WTC11 (cell line): ENCODE measurements at regions not wholly inside any gene's neighbourhood (a gene's known extent, or its start where the extent isn't known, plus 50 kb on each side); places are given as distances from the start of the nearest gene placed in this dataset.

Experiments used
- ATAC-seq: fragments of 200-7000 bp; cut with Tn5 transposase; 2 replicates; pipeline ENCODE4 v1.10.0; 2021; ENCODE audit warnings: mild to moderate bottlenecking, moderate library complexity
- CTCF ChIA-PET: fragments of 300-600 bp; sonication (Branson Sonifier 250); formaldehyde crosslinking; loops from one replicate; lab custom pipeline; 2021; ENCODE audit warnings: antibody characterized with exemption; lab: Charles Lee
- POLR2A ChIA-PET: fragments of 350-600 bp; sonication (Branson Sonifier 250); formaldehyde crosslinking; loops from one replicate; lab custom pipeline; 2021; ENCODE audit warnings: antibody characterized with exemption; lab: Charles Lee
- DNase-seq: peaks from one replicate; pipeline ENCODE4 v3.0.0; 2021; ENCODE audit warnings: low spot score
- H3K27ac Mint-ChIP-seq: 2 replicates; pipeline ENCODE4 v1.8.0; 2021; ENCODE audit warnings: mixed read lengths
- H3K27me3 Mint-ChIP-seq: 2 replicates; pipeline ENCODE4 v1.8.0; 2021; ENCODE audit warnings: low read depth, mild to moderate bottlenecking, moderate library complexity, mixed read lengths
- H3K36me3 Mint-ChIP-seq: 2 replicates; pipeline ENCODE4 v1.8.0; 2021; ENCODE audit warnings: mixed read lengths
- H3K4me1 Mint-ChIP-seq: 2 replicates; pipeline ENCODE4 v1.8.0; 2022; ENCODE audit warnings: mixed read lengths
- H3K4me3 Mint-ChIP-seq: 2 replicates; pipeline ENCODE4 v1.8.0; 2021; ENCODE audit warnings: mild to moderate bottlenecking, moderate library complexity, mixed read lengths
- H3K9me3 Mint-ChIP-seq: 2 replicates; pipeline ENCODE4 v1.8.0; 2021; ENCODE audit warnings: mixed read lengths
- ATF1 ChIP-seq: sonication (generic); formaldehyde crosslinking; IDR thresholded peaks from 2 replicates; pipeline ENCODE4 v1.8.1; 2023; ENCODE audit warnings: mild to moderate bottlenecking, moderate library complexity, missing genetic modification reagents
- CBFB ChIP-seq: sonication (generic); formaldehyde crosslinking; IDR thresholded peaks from 2 replicates; pipeline ENCODE4 v1.8.1; 2022; ENCODE audit warnings: mild to moderate bottlenecking, low read depth, missing genetic modification reagents
- CREB1 ChIP-seq: sonication (generic); formaldehyde crosslinking; IDR thresholded peaks from 2 replicates; pipeline ENCODE4 v1.8.0; 2023; ENCODE audit warnings: mild to moderate bottlenecking, missing genetic modification reagents
- CREM ChIP-seq: sonication (generic); formaldehyde crosslinking; IDR thresholded peaks from 2 replicates; pipeline ENCODE4 v1.8.1; 2022; ENCODE audit warnings: mild to moderate bottlenecking, missing genetic modification reagents, moderate library complexity
- E2F1 ChIP-seq: sonication (generic); formaldehyde crosslinking; IDR thresholded peaks from 2 replicates; pipeline ENCODE4 v1.8.0; 2022; ENCODE audit warnings: mild to moderate bottlenecking, missing genetic modification reagents
- ERG ChIP-seq: fragments of 250-450 bp; sonication (Bioruptor Pico); IDR thresholded peaks from 2 replicates; pipeline ENCODE4 v1.8.0; 2021; ENCODE audit warnings: mild to moderate bottlenecking
- ETV6 ChIP-seq: sonication (generic); formaldehyde crosslinking; IDR thresholded peaks from 2 replicates; pipeline ENCODE4 v1.8.1; 2022; ENCODE audit warnings: mild to moderate bottlenecking, missing genetic modification reagents
- FOXK1 ChIP-seq: sonication (generic); formaldehyde crosslinking; IDR thresholded peaks from 2 replicates; pipeline ENCODE4 v1.8.0; 2022; ENCODE audit warnings: mild to moderate bottlenecking, moderate library complexity, missing genetic modification reagents
- JAZF1 ChIP-seq: fragments of 250-450 bp; sonication (Bioruptor Pico); IDR thresholded peaks from 2 replicates; pipeline ENCODE4 v1.9.0; 2021; ENCODE audit warnings: moderate library complexity, mild to moderate bottlenecking, inconsistent platforms
- MAX ChIP-seq: sonication (generic); formaldehyde crosslinking; IDR thresholded peaks from 2 replicates; pipeline ENCODE4 v1.8.0; 2022; ENCODE audit warnings: mild to moderate bottlenecking, missing genetic modification reagents
- MYBL2 ChIP-seq: sonication (generic); formaldehyde crosslinking; IDR thresholded peaks from 2 replicates; pipeline ENCODE4 v1.8.1; 2023; ENCODE audit warnings: mild to moderate bottlenecking, moderate library complexity, missing genetic modification reagents
- NR2C2 ChIP-seq: sonication (generic); formaldehyde crosslinking; IDR thresholded peaks from 2 replicates; pipeline ENCODE4 v1.8.0; 2022; ENCODE audit warnings: mild to moderate bottlenecking, missing genetic modification reagents
- SMAD3 ChIP-seq: sonication (generic); formaldehyde crosslinking; IDR thresholded peaks from 2 replicates; pipeline ENCODE4 v1.8.0; 2022; ENCODE audit warnings: missing genetic modification reagents, mild to moderate bottlenecking, borderline replicate concordance
- TEAD4 ChIP-seq: sonication (generic); formaldehyde crosslinking; IDR thresholded peaks from 2 replicates; pipeline ENCODE4 v1.8.0; 2022; ENCODE audit warnings: mild to moderate bottlenecking, missing genetic modification reagents
- ZNF121 ChIP-seq: sonication (generic); formaldehyde crosslinking; IDR thresholded peaks from 2 replicates; pipeline ENCODE4 v1.8.0; 2023; ENCODE audit warnings: missing genetic modification reagents
- ZNF138 ChIP-seq: sonication (generic); formaldehyde crosslinking; conservative IDR thresholded peaks from 2 replicates; pipeline ENCODE4 v1.8.1; 2022; ENCODE audit warnings: mild to moderate bottlenecking, moderate library complexity, missing genetic modification reagents
- ZNF263 ChIP-seq: sonication (generic); formaldehyde crosslinking; IDR thresholded peaks from 2 replicates; pipeline ENCODE4 v1.8.1; 2022; ENCODE audit warnings: low read depth, mild to moderate bottlenecking, moderate library complexity, missing genetic modification reagents
- ZNF671 ChIP-seq: fragments of 250-450 bp; sonication (Bioruptor Pico); IDR thresholded peaks from 2 replicates; pipeline ENCODE4 v1.8.0; 2021; ENCODE audit warnings: mild to moderate bottlenecking
- TF ChIP-seq, protein P1 (sequence below): sonication (generic); formaldehyde crosslinking; IDR thresholded peaks from 2 replicates; pipeline ENCODE4 v1.8.0; 2022; ENCODE audit warnings: mild to moderate bottlenecking, missing genetic modification reagents
- TF ChIP-seq, protein P2 (sequence below): sonication (generic); formaldehyde crosslinking; IDR thresholded peaks from 2 replicates; pipeline ENCODE4 v1.8.0; 2023; ENCODE audit warnings: missing genetic modification reagents
- TF ChIP-seq, protein P3 (sequence below): fragments of 250-450 bp; sonication (Bioruptor Pico); IDR thresholded peaks from 2 replicates; pipeline ENCODE4 v1.9.0; 2021; ENCODE audit warnings: mild to moderate bottlenecking
- TF ChIP-seq, protein P4 (sequence below): sonication (generic); formaldehyde crosslinking; IDR thresholded peaks from 2 replicates; pipeline ENCODE4 v1.8.1; 2022; ENCODE audit warnings: missing genetic modification reagents, borderline replicate concordance

DNA sequence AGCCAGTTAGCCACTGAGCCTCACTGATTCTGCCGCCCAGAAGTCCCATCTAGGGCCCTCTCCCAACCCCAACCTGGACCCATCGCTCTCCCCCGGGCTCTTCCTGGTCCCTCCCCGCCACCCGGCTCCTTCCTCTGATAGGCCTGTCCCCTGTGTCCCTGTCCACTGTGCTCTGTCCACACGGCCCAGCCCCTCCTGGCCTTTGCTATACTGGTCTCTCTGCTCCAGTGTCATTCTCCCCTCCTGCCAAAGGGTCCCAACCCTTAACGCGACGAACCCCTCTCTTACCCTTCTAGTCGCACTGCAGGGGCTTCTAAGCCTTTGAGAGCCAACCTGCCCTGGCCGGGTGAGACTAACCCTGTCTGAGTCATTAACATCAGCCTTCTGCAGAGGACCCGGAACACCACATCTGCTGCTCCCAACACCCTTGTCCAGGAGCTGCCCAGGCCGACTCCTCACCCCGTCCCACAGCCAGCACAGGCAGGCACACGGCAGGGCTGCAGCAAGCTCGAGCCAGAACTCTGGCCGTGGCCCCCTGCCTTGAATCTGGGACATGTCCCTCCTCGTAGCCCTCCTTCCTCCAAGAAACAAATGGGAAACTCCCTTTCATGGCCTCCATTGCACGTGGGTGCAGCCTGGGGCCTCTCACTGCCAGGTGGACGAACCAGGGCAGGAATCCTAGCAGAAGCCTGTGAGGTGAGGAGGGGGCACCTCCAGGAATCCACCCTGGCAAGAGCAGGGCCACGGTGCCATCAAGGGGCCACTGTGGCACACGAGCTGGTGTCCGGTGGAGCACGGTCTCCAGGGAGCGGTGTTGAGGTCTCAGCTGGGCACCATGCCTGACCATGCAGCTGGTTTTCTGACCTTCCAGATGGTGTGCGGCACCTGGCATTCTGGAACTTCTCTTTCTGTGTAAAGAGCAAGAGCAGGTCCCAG, 140.9 kb upstream of the IQSEC1 start:
- CTCF ChIA-PET = interaction anchor here (1.0 to 4.1 kb wide), 3 partner anchors 15 to 122 kb away, joined by 3 to 12 read pairs (median 6); no protein-coding TSS in a partner anchor
- POLR2A ChIA-PET = no interaction called here
- H3K4me1 Mint-ChIP-seq = peaks cover 4% of the 10 kb centered on the region; the same call in 1 of the 2 replicates
- no peaks in the 10 kb centered on the region for H3K36me3 Mint-ChIP-seq
- TF ChIP-seq ZNF671 (CRISPR knock-in tag) (no peak), ZNF138 (no peak), TEAD4 (CRISPR knock-in tag) (no peak), ATF1 (CRISPR knock-in tag) (no peak), ETV6 (no peak), ERG (CRISPR knock-in tag) (no peak), ZNF121 (no peak), CREB1 (no peak), MAX (CRISPR knock-in tag) (no peak), MYBL2 (no peak), SMAD3 (CRISPR knock-in tag) (no peak)
- TF ChIP-seq, protein P1, sequence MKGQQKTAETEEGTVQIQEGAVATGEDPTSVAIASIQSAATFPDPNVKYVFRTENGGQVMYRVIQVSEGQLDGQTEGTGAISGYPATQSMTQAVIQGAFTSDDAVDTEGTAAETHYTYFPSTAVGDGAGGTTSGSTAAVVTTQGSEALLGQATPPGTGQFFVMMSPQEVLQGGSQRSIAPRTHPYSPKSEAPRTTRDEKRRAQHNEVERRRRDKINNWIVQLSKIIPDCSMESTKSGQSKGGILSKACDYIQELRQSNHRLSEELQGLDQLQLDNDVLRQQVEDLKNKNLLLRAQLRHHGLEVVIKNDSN (CRISPR knock-in tag) = no peak
- TF ChIP-seq, protein P2, sequence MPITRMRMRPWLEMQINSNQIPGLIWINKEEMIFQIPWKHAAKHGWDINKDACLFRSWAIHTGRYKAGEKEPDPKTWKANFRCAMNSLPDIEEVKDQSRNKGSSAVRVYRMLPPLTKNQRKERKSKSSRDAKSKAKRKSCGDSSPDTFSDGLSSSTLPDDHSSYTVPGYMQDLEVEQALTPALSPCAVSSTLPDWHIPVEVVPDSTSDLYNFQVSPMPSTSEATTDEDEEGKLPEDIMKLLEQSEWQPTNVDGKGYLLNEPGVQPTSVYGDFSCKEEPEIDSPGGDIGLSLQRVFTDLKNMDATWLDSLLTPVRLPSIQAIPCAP = no peak
- TF ChIP-seq, protein P3, sequence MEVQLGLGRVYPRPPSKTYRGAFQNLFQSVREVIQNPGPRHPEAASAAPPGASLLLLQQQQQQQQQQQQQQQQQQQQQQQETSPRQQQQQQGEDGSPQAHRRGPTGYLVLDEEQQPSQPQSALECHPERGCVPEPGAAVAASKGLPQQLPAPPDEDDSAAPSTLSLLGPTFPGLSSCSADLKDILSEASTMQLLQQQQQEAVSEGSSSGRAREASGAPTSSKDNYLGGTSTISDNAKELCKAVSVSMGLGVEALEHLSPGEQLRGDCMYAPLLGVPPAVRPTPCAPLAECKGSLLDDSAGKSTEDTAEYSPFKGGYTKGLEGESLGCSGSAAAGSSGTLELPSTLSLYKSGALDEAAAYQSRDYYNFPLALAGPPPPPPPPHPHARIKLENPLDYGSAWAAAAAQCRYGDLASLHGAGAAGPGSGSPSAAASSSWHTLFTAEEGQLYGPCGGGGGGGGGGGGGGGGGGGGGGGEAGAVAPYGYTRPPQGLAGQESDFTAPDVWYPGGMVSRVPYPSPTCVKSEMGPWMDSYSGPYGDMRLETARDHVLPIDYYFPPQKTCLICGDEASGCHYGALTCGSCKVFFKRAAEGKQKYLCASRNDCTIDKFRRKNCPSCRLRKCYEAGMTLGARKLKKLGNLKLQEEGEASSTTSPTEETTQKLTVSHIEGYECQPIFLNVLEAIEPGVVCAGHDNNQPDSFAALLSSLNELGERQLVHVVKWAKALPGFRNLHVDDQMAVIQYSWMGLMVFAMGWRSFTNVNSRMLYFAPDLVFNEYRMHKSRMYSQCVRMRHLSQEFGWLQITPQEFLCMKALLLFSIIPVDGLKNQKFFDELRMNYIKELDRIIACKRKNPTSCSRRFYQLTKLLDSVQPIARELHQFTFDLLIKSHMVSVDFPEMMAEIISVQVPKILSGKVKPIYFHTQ (CRISPR knock-in tag) = no peak
- TF ChIP-seq, protein P4, sequence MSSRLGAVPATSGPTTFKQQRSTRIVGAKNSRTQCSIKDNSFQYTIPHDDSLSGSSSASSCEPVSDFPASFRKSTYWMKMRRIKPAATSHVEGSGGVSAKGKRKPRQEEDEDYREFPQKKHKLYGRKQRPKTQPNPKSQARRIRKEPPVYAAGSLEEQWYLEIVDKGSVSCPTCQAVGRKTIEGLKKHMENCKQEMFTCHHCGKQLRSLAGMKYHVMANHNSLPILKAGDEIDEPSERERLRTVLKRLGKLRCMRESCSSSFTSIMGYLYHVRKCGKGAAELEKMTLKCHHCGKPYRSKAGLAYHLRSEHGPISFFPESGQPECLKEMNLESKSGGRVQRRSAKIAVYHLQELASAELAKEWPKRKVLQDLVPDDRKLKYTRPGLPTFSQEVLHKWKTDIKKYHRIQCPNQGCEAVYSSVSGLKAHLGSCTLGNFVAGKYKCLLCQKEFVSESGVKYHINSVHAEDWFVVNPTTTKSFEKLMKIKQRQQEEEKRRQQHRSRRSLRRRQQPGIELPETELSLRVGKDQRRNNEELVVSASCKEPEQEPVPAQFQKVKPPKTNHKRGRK (CRISPR knock-in tag) = no peak
- no peaks in the 10 kb centered on the region for H3K9me3 Mint-ChIP-seq
- H3K27ac Mint-ChIP-seq = peak overlapping the region; percentile 77
- ATAC-seq (no peak), DNase-seq (no peak)
- H3K27me3 Mint-ChIP-seq = no peaks in the 10 kb centered on the region
- H3K4me3 Mint-ChIP-seq = no peak overlapping the region

- H3K9me3 Mint-ChIP-seq = no peaks in the 10 kb centered on the region
- TF ChIP-seq E2F1 (CRISPR knock-in tag) (no peak), FOXK1 (CRISPR knock-in tag) (no peak), CREM (CRISPR knock-in tag) (no peak), ZNF263 (CRISPR knock-in tag) (no peak), JAZF1 (no peak), CBFB (CRISPR knock-in tag) (no peak), NR2C2 (CRISPR knock-in tag) (no peak)
- TF ChIP-seq, all 79 proteins: peak for 0
- Mint-ChIP-seq H3K27ac (no peak overlapping the region), H3K4me1 (peaks cover 5% of the 10 kb centered on the region; the same call in 1 of the 2 replicates), H3K4me3 (no peak overlapping the region), H3K27me3 (no peaks in the 10 kb centered on the region), H3K36me3 (no peaks in the 10 kb centered on the region)
- ChIA-PET CTCF (interaction anchor here (1.0 to 4.1 kb wide), 2 partner anchors 16 to 122 kb away, joined by 3 to 12 read pairs; no protein-coding TSS in a partner anchor), POLR2A (no interaction called here)
- no peak for ATAC-seq
- no peak for DNase-seq
Observed at GRCh38 chr3:13213490-13213889, 140.3 kb upstream of the IQSEC1 start.
